GM19023 (cell line): ENCODE measurements at regions not wholly inside any gene's neighbourhood (a gene's known extent, or its start where the extent isn't known, plus 50 kb on each side); places are given as distances from the start of the nearest gene placed in this dataset.
"Not testable (repeated sequence)": the region's sequence is repeated elsewhere in the genome, so short reads cannot be mapped to it uniquely, and the experiment has no call there.

Experiments used
- ATAC-seq: cut with Tn5 transposase; IDR thresholded peaks from one replicate; pipeline ENCODE4 v1.9.1; 2021; ENCODE audit warnings: mild to moderate bottlenecking, moderate library complexity; ENCODE audit not compliant: unreplicated experiment

GRCh38 chr3:66922058-66922457 is 76.0 kb upstream of the KBTBD8 start:
- ATAC-seq: no peak

GRCh38 chr3:66923969-66924368 is 74.1 kb upstream of the KBTBD8 start:
- no peak for ATAC-seq

GRCh38 chr3:66928252-66928651 is 69.9 kb upstream of the KBTBD8 start:
- ATAC-seq: no peak

GRCh38 chr3:66931291-66931690 is 66.8 kb upstream of the KBTBD8 start:
- ATAC-seq: no peak

- no peak for ATAC-seq
Observed at GRCh38 chr3:66931699-66932098, 66.4 kb upstream of the KBTBD8 start.

GRCh38 chr3:66933233-66933632 is 64.9 kb upstream of the KBTBD8 start:
- no peak for ATAC-seq

DNA sequence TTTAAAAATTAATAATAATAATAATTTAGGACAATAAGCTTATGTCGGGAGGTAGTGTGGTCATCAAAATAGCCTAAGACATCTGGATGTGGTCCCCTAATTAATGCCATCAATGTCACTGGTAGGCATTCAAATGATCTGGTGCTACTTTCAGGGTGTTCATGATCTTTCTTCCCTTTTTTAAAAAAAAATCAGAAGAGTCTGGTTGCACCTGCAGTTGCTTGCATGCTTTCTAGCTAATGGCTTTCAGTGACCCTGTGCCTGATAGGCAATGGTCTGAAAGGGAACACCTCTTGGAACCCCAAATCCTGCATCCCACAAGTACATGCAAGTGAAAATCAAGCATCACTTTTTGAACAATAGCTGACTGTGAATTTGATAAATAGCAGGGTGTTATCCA is 64.1 kb upstream of the KBTBD8 start:
- no peak for ATAC-seq

GRCh38 chr3:66934725-66935124 is 63.4 kb upstream of the KBTBD8 start:
- ATAC-seq: no peak

DNA sequence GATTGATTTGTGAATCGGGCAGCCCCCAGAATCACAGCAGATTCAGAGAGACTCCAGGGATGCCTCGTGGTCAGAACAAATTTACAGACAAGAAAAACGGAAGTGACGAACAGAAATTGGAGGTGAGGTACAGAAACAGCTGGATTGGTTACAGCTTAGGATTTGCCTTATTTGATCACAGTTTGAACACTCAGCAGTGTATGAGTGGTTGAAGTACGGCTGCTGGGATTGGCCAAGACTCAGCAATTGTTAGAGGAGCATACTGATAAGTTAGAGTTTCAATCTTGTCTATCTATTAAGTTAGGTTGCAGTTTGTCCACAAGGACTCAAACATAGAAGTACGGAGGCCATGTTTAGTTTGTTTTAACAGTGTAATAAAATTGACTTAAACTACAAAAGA is 61.1 kb upstream of the KBTBD8 start:
- not testable (repeated sequence) for ATAC-seq

GRCh38 chr3:66938338-66938963 is 59.7 kb upstream of the KBTBD8 start:
- peak; percentile 64 for ATAC-seq

DNA sequence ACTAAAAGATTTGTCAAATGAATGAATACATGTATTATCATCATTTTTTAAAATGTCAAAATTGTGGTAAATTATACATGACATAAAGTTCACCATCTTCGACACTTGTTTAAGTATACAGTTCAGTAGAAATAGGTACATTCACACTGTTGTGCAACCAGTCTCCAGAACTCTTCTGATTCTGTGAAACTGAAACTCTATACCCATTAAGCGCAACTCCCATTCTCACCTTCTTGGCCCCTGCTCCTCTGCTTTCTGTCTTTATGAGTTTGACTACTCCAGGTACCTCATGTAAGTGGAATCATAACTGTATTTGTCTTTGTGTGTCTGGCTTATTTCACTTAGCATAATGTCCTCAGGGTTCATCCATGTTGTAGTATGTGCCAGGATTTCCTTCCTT is 50.1 kb upstream of the KBTBD8 start:
- no peak for ATAC-seq
